ENCODE measurements at regions not wholly inside any gene's neighbourhood (a gene's known extent, or its start where the extent isn't known, plus 50 kb on each side); places are given as distances from the start of the nearest gene placed in this dataset.

DNA sequence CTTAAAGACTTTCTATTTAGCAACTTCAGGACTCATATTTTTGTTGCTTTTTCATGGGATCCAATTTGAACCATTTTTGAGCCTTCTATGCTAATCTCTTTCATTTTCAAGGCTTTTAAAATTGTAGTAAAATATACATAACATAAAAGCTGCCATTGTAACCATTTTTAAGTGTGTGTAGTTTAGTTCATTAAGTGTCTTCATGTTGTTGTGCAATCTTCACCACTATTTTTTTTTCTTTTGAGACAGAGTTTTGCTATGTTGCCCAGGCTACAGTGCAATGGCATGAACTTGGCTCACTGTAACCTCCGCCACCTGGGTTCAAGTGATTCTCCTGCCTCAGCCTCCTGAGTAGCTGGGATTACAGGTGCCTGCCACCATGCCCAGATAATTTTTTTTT, 451.6 kb downstream of the TMEM114 start:
- TF ChIP-seq, protein P1, sequence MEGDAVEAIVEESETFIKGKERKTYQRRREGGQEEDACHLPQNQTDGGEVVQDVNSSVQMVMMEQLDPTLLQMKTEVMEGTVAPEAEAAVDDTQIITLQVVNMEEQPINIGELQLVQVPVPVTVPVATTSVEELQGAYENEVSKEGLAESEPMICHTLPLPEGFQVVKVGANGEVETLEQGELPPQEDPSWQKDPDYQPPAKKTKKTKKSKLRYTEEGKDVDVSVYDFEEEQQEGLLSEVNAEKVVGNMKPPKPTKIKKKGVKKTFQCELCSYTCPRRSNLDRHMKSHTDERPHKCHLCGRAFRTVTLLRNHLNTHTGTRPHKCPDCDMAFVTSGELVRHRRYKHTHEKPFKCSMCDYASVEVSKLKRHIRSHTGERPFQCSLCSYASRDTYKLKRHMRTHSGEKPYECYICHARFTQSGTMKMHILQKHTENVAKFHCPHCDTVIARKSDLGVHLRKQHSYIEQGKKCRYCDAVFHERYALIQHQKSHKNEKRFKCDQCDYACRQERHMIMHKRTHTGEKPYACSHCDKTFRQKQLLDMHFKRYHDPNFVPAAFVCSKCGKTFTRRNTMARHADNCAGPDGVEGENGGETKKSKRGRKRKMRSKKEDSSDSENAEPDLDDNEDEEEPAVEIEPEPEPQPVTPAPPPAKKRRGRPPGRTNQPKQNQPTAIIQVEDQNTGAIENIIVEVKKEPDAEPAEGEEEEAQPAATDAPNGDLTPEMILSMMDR (IDR thresholded peaks at IDR 0.05) = no peak
- no peak for TF ChIP-seq EZH2 (IDR thresholded peaks at IDR 0.05; ENCODE audit: borderline replicate concordance, insufficient read depth, low read depth, low read length, poor library complexity, severe bottlenecking)
